HG02678 (cell line): ENCODE measurements at regions not wholly inside any gene's neighbourhood (a gene's known extent, or its start where the extent isn't known, plus 50 kb on each side); places are given as distances from the start of the nearest gene placed in this dataset.
"Not testable (repeated sequence)": the region's sequence is repeated elsewhere in the genome, so short reads cannot be mapped to it uniquely, and the experiment has no call there.

Experiments
- ATAC-seq: cut with Tn5 transposase; IDR thresholded peaks from one replicate; pipeline ENCODE4 v1.9.1; 2021; ENCODE audit warnings: mild to moderate bottlenecking, moderate library complexity; ENCODE audit not compliant: unreplicated experiment

GRCh38 chr5:126097876-126098275 lies 325.3 kb upstream of the GRAMD2B start:
- ATAC-seq = no peak

- no peak for ATAC-seq
These were observed 324.7 kb upstream of the GRAMD2B start for GRCh38 chr5:126098330-126099017.

- ATAC-seq = no peak
These were observed 324.1 kb upstream of the GRAMD2B start for GRCh38 chr5:126099077-126099476.

- ATAC-seq = no peak
These were observed 322.4 kb upstream of the GRAMD2B start for GRCh38 chr5:126100767-126101166.

- no peak for ATAC-seq
These were observed 321.3 kb upstream of the GRAMD2B start for GRCh38 chr5:126101901-126102300.

GRCh38 chr5:126103050-126103449 lies 320.2 kb upstream of the GRAMD2B start:
- no peak for ATAC-seq

GRCh38 chr5:126103868-126104267 lies 319.3 kb upstream of the GRAMD2B start:
- no peak for ATAC-seq

GRCh38 chr5:126104341-126104740 lies 318.9 kb upstream of the GRAMD2B start:
- no peak for ATAC-seq

GRCh38 chr5:126104951-126105350 lies 318.3 kb upstream of the GRAMD2B start:
- ATAC-seq = no peak

GRCh38 chr5:126106029-126106428 lies 317.2 kb upstream of the GRAMD2B start:
- no peak for ATAC-seq

GRCh38 chr5:126107381-126107780 lies 315.8 kb upstream of the GRAMD2B start:
- no peak for ATAC-seq

GRCh38 chr5:126108470-126108869 lies 314.7 kb upstream of the GRAMD2B start:
- ATAC-seq = no peak

- ATAC-seq = no peak
These were observed 308.1 kb upstream of the GRAMD2B start for GRCh38 chr5:126115059-126115629.

- no peak for ATAC-seq
These were observed 306.2 kb upstream of the GRAMD2B start for GRCh38 chr5:126117044-126117443.

- no peak for ATAC-seq
These were observed 303.2 kb upstream of the GRAMD2B start for GRCh38 chr5:126119887-126120442.

GRCh38 chr5:126120939-126121338 lies 302.3 kb upstream of the GRAMD2B start:
- no peak for ATAC-seq

GRCh38 chr5:126122942-126123341 lies 300.3 kb upstream of the GRAMD2B start:
- no peak for ATAC-seq

- no peak for ATAC-seq
These were observed 298.4 kb upstream of the GRAMD2B start for GRCh38 chr5:126124706-126125345.

GRCh38 chr5:126125407-126125806 lies 297.8 kb upstream of the GRAMD2B start:
- no peak for ATAC-seq

GRCh38 chr5:126126574-126126973 lies 296.6 kb upstream of the GRAMD2B start:
- no peak for ATAC-seq

GRCh38 chr5:126127371-126127770 lies 295.8 kb upstream of the GRAMD2B start:
- ATAC-seq = not testable (repeated sequence)

GRCh38 chr5:126129431-126129830 lies 293.8 kb upstream of the GRAMD2B start:
- no peak for ATAC-seq
